ENCODE measurements at regions not wholly inside any gene's neighbourhood (a gene's known extent, or its start where the extent isn't known, plus 50 kb on each side); places are given as distances from the start of the nearest gene placed in this dataset.

DNA sequence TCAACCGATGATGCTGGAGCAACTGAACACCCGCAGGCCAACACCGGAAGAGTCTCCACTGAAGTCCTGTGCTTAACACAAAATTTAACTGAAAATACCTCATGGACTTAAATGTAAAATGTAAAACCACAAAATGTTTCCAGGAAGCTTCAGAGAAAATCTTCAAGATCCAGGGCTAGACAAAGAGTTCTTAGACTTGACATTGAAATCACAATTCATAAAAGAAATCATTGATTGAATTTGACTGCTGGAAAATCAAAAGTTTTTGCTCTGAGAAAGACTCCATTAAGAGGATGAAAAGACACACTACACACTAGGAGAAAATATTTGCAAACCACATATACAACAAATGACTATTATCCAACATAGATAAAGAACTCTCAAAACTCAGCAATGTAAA lies 234.7 kb upstream of the PPP2R2D start:
- H3K27me3 ChIP-seq, result peaks cover 0 to 8% (median 0%) of the 10 kb centered on the region in 4 donors
- H3K4me3 ChIP-seq, result no peak overlapping the region
- TF ChIP-seq POLR2A (IDR thresholded peaks at IDR 0.05; ENCODE audit: low read depth) (no peak), POLR2AphosphoS5 (IDR thresholded peaks at IDR 0.05) (no peak), EP300 (IDR thresholded peaks at IDR 0.05) (no peak)
- TF ChIP-seq, protein P1, sequence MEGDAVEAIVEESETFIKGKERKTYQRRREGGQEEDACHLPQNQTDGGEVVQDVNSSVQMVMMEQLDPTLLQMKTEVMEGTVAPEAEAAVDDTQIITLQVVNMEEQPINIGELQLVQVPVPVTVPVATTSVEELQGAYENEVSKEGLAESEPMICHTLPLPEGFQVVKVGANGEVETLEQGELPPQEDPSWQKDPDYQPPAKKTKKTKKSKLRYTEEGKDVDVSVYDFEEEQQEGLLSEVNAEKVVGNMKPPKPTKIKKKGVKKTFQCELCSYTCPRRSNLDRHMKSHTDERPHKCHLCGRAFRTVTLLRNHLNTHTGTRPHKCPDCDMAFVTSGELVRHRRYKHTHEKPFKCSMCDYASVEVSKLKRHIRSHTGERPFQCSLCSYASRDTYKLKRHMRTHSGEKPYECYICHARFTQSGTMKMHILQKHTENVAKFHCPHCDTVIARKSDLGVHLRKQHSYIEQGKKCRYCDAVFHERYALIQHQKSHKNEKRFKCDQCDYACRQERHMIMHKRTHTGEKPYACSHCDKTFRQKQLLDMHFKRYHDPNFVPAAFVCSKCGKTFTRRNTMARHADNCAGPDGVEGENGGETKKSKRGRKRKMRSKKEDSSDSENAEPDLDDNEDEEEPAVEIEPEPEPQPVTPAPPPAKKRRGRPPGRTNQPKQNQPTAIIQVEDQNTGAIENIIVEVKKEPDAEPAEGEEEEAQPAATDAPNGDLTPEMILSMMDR (IDR thresholded peaks at IDR 0.05), result no peak
- H3K4me1 ChIP-seq, result no peaks in the 10 kb centered on the region
- H3K36me3 ChIP-seq, result no peaks in the 10 kb centered on the region
- intact Hi-C loops (cut with DNase I), result no loop called here
- WGBS, result 93% methylated on average over 3 of the region's 3 CpGs
- H3K27ac ChIP-seq (replicated peaks in 1 of 4), result no peak overlapping the region
- no peaks in the 10 kb centered on the region for H3K9me3 ChIP-seq
- no peak for DNase-seq (ENCODE audit: extremely low spot score)

DNA sequence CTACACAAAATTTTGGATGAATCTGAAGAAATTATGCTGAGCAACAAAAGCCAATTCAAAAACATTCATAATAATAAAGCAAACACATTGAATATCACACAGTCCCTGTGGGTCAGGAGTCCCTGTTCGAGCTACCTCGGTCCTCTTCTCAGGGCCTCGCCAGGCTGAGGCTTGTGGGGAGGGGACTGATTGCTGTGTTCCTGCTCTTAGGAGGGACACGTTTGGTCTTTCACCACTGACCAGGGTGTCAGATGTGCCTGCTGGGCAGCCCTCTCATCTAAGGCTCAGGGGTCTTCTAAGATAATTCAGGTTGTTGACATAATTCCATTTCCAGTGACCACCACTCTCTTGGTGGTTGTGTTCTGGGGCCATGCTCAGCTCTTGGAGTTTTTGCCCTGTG lies 233.8 kb upstream of the PPP2R2D start:
- Histone ChIP-seq H3K27ac (replicated peaks in 1 of 4) (no peak overlapping the region), H3K9me3 (peaks cover 0 to 8% (median 4%) of the 10 kb centered on the region in 4 donors), H3K4me1 (no peaks in the 10 kb centered on the region), H3K36me3 (no peaks in the 10 kb centered on the region), H3K27me3 (peaks cover 0 to 8% (median 0%) of the 10 kb centered on the region in 4 donors), H3K4me3 (no peak overlapping the region)
- intact Hi-C loops (cut with DNase I), result no loop called here
- 68% methylated on average over 4 of the region's 4 CpGs for WGBS
- no peak for TF ChIP-seq POLR2AphosphoS5 (IDR thresholded peaks at IDR 0.05)
- TF ChIP-seq EP300 (IDR thresholded peaks at IDR 0.05), result no peak
- TF ChIP-seq POLR2A (IDR thresholded peaks at IDR 0.05; ENCODE audit: low read depth), result no peak
- TF ChIP-seq, protein P1 (IDR thresholded peaks at IDR 0.05), result no peak
- no peak for DNase-seq (ENCODE audit: extremely low spot score)

DNA sequence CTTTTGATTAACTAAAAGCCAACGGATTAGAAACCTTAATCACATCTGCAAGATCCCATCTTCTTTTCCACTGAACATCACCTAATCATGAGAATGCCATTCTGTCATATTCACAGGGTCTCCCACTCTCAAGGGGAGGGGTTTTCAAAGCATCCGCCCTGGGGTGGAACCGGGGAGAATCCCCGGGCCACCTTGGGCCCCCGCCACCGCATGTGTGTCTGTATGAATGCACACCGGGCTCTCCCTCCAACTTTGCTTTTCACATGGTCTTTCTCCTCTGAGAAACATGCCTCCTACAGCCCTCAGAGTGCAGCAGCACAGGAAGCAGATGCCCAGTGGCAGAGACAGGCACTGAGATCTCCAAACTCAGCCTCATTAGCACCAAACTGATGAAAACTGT lies 233.2 kb upstream of the PPP2R2D start:
- Histone ChIP-seq H3K9me3 (peaks cover 0 to 9% (median 6%) of the 10 kb centered on the region in 4 donors), H3K36me3 (no peaks in the 10 kb centered on the region), H3K27ac (replicated peaks in 1 of 4) (no peak overlapping the region), H3K27me3 (peaks cover 0 to 8% (median 0%) of the 10 kb centered on the region in 4 donors), H3K4me1 (no peaks in the 10 kb centered on the region), H3K4me3 (no peak overlapping the region)
- whole genome bisulfite sequencing, result 71% methylated on average over 7 of the region's 7 CpGs
- intact Hi-C loops (cut with DNase I), result no loop called here
- DNase-seq (ENCODE audit: extremely low spot score), result no peak
- TF ChIP-seq EP300 (IDR thresholded peaks at IDR 0.05) (no peak), POLR2A (IDR thresholded peaks at IDR 0.05; ENCODE audit: low read depth) (no peak), POLR2AphosphoS5 (IDR thresholded peaks at IDR 0.05) (no peak)
- TF ChIP-seq, protein P1 (IDR thresholded peaks at IDR 0.05), result no peak

DNA sequence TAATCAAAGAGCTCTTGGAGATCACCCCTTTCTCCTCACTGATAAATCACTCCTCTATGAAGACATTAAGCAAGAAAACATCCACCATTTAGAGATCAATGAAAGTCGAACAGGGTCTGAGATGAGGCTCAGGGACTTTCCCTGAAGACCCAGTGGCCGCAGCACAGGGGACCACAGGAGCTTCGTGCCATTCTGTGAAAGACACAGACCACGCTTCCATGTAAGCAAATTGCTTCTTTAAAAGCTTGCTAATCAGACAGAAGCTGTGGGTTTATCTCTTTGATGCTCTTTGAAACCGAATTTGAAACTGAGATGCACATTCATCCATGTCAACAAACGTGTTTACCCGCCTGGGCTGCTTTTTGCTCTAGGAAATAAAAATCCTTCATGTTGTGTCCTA lies 231.9 kb upstream of the PPP2R2D start:
- WGBS, result 46% methylated on average over 6 of the region's 7 CpGs
- peaks cover 0 to 15% (median 9%) of the 10 kb centered on the region in 4 donors for H3K9me3 ChIP-seq
- DNase-seq (ENCODE audit: extremely low spot score), result no peak
- no peaks in the 10 kb centered on the region for H3K4me1 ChIP-seq
- TF ChIP-seq POLR2A (IDR thresholded peaks at IDR 0.05; ENCODE audit: low read depth), result no peak
- TF ChIP-seq EP300 (IDR thresholded peaks at IDR 0.05), result no peak
- H3K27ac ChIP-seq (replicated peaks in 1 of 4), result no peak overlapping the region
- intact Hi-C loops (cut with DNase I), result no loop called here
- peaks cover 0 to 1% (median 0%) of the 10 kb centered on the region in 4 donors for H3K27me3 ChIP-seq
- no peaks in the 10 kb centered on the region for H3K36me3 ChIP-seq
- no peak overlapping the region for H3K4me3 ChIP-seq

DNA sequence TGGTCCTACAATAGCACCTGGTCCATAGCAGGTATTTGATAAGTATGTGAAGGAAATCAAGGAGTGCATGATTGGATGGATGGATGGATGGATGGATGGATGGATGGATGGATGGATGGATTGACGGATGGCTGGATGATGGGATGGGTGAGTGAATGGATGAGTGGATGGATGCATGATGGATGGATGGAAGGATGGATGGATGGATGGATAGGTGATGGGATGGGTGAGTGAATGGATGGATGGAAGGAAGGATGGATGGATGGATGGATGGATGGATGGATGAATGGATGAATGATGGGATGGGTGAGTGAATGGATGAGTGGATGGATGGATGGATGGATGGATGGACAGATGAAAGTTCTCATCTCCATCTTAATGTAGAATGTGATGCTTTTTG lies 231.0 kb upstream of the PPP2R2D start:
- Histone ChIP-seq H3K27ac (replicated peaks in 1 of 4) (no peak overlapping the region), H3K36me3 (no peaks in the 10 kb centered on the region), H3K27me3 (no peaks in the 10 kb centered on the region), H3K4me1 (no peaks in the 10 kb centered on the region), H3K4me3 (no peak overlapping the region), H3K9me3 (peaks cover 0 to 18% (median 9%) of the 10 kb centered on the region in 4 donors)
- 95% methylated on average over 1 of the region's 1 CpG for WGBS
- DNase-seq (ENCODE audit: extremely low spot score), result no peak
- TF ChIP-seq EP300 (IDR thresholded peaks at IDR 0.05), result no peak
- TF ChIP-seq POLR2AphosphoS5 (IDR thresholded peaks at IDR 0.05), result no peak
- TF ChIP-seq, protein P1 (IDR thresholded peaks at IDR 0.05), result no peak
- TF ChIP-seq POLR2A (IDR thresholded peaks at IDR 0.05; ENCODE audit: low read depth), result no peak
- intact Hi-C loops (cut with DNase I), result no loop called here
